RWPE2 (cell line): ENCODE measurements at regions not wholly inside any gene's neighbourhood (a gene's known extent, or its start where the extent isn't known, plus 50 kb on each side); places are given as distances from the start of the nearest gene placed in this dataset.
"Not testable (repeated sequence)": the region's sequence is repeated elsewhere in the genome, so short reads cannot be mapped to it uniquely, and the experiment has no call there.

Experiments used
- ATAC-seq: fragments of 200-7000 bp; cut with Tn5 transposase; 3 replicates; pipeline ENCODE4 v1.9.1; 2021; ENCODE audit warnings: low read depth
- DNase-seq: peaks from one replicate; pipeline ENCODE4 v3.0.0-alpha.2; 2020; ENCODE audit warnings: low spot score
- H3K27ac ChIP-seq: fragments of 450-650 bp; 2 replicates; pipeline ENCODE4 v1.5.1; 2017; ENCODE audit warnings: mild to moderate bottlenecking; ENCODE audit not compliant: poor library complexity, severe bottlenecking
- H3K27me3 ChIP-seq: fragments of 250-450 bp; sonication (Bioruptor Pico); 2 replicates; pipeline ENCODE4 v1.5.1; 2021; ENCODE audit warnings: mild to moderate bottlenecking, moderate library complexity; ENCODE audit not compliant: insufficient read depth, poor library complexity, severe bottlenecking
- H3K36me3 ChIP-seq: fragments of 250-450 bp; sonication (Bioruptor Pico); 2 replicates; pipeline ENCODE4 v1.5.1; 2020; ENCODE audit warnings: low read depth, mild to moderate bottlenecking, moderate library complexity
- H3K4me1 ChIP-seq: fragments of 250-450 bp; sonication (Bioruptor Pico); 2 replicates; pipeline ENCODE4 v1.5.1; 2021; ENCODE audit warnings: mild to moderate bottlenecking, moderate library complexity; ENCODE audit not compliant: insufficient read depth, poor library complexity, severe bottlenecking
- H3K4me3 ChIP-seq: fragments of 250-450 bp; sonication (Bioruptor Pico); 2 replicates; pipeline ENCODE4 v1.5.1; 2021; ENCODE audit warnings: mild to moderate bottlenecking, moderate library complexity; ENCODE audit not compliant: severe bottlenecking
- H3K9me3 ChIP-seq: fragments of 250-450 bp; sonication (Bioruptor Pico); 2 replicates; pipeline ENCODE4 v1.5.1; 2021; ENCODE audit warnings: mild to moderate bottlenecking, moderate library complexity; ENCODE audit not compliant: severe bottlenecking
- TF ChIP-seq, protein P1 (sequence below): fragments of 450-650 bp; IDR thresholded peaks from one replicate; pipeline ENCODE4 v1.5.1; 2017; ENCODE audit warnings: mild to moderate bottlenecking, moderate library complexity; ENCODE audit not compliant: poor library complexity, severe bottlenecking

GRCh38 chr7:67918158-67918557, 921.5 kb downstream of the TYW1 start:
- DNase-seq (no peak), ATAC-seq (no peak)
- TF ChIP-seq, protein P1, sequence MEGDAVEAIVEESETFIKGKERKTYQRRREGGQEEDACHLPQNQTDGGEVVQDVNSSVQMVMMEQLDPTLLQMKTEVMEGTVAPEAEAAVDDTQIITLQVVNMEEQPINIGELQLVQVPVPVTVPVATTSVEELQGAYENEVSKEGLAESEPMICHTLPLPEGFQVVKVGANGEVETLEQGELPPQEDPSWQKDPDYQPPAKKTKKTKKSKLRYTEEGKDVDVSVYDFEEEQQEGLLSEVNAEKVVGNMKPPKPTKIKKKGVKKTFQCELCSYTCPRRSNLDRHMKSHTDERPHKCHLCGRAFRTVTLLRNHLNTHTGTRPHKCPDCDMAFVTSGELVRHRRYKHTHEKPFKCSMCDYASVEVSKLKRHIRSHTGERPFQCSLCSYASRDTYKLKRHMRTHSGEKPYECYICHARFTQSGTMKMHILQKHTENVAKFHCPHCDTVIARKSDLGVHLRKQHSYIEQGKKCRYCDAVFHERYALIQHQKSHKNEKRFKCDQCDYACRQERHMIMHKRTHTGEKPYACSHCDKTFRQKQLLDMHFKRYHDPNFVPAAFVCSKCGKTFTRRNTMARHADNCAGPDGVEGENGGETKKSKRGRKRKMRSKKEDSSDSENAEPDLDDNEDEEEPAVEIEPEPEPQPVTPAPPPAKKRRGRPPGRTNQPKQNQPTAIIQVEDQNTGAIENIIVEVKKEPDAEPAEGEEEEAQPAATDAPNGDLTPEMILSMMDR: no peak
- Histone ChIP-seq H3K27me3 (no peaks in the 10 kb centered on the region), H3K27ac (no peak overlapping the region), H3K4me1 (no peaks in the 10 kb centered on the region), H3K4me3 (no peak overlapping the region), H3K36me3 (no peaks in the 10 kb centered on the region), H3K9me3 (no peaks in the 10 kb centered on the region)

DNA sequence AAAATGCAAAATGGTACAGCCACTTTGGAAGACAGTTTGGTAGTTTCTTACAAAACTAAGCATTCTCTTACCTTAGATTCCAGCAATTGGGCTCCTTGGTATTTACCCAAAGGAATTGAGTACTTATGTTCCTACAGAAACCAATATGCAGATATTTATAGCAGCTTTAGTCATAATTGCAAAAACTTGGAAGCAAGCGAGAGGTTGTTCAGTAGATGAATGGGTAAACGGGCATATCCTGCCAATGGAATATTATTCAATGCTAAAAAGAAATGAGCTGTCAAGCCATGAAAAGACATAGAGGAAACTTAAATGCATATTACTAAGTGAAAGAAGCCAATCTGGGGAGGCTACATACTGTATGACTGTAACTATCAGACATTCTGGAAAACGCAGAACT, 926.7 kb downstream of the TYW1 start:
- Histone ChIP-seq H3K4me3 (no peak overlapping the region), H3K27ac (no peak overlapping the region), H3K9me3 (no peaks in the 10 kb centered on the region), H3K4me1 (no peaks in the 10 kb centered on the region), H3K36me3 (no peaks in the 10 kb centered on the region), H3K27me3 (no peaks in the 10 kb centered on the region)
- TF ChIP-seq, protein P1: no peak
- no peak for ATAC-seq
- no peak for DNase-seq

DNA sequence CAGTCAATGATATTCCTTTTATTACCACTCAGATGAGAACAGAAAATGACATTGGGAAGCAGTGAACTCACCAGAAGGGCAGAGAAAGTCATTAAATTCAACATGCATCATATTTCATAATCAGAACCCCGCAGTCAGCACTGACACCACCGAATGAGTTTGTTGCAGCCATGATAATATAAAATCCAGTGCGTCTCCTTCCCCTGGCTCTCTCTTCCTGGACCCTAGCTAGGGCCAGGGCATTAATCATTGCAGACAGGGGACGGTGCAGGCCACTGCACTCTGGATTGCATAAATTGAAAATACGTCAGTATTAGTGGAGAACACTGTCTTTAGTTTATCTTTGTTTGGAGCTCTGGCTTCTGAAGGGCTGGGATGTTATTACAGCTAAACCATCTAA, 931.5 kb downstream of the TYW1 start:
- Histone ChIP-seq H3K36me3 (no peaks in the 10 kb centered on the region), H3K27me3 (no peaks in the 10 kb centered on the region), H3K4me3 (no peak overlapping the region), H3K4me1 (no peaks in the 10 kb centered on the region), H3K9me3 (no peaks in the 10 kb centered on the region), H3K27ac (no peak overlapping the region)
- ATAC-seq: no peak
- TF ChIP-seq, protein P1: no peak
- DNase-seq: no peak

DNA sequence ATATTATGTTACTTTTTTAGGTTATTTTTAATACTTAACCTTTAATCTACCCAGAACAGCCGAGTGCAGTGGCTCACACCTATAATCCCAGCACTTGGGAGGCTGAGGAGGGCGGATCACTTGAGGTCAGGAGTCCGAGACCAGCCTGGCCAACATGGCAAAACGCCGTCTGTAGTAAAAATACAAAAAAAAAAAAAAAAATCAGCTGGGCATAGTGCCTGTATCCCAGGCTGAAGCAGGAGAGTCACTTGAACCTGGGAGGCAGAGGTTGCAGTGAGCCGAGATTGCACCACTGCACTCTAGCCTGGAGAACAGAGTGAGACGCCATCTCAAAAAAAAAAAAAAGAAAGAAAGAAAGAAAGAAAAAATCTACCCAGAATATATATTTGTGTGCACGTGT, 939.8 kb downstream of the TYW1 start:
- H3K36me3 ChIP-seq, H3K9me3 ChIP-seq, H3K27me3 ChIP-seq, H3K4me1 ChIP-seq, H3K4me3 ChIP-seq, DNase-seq, H3K27ac ChIP-seq, ATAC-seq: not testable (repeated sequence)

DNA sequence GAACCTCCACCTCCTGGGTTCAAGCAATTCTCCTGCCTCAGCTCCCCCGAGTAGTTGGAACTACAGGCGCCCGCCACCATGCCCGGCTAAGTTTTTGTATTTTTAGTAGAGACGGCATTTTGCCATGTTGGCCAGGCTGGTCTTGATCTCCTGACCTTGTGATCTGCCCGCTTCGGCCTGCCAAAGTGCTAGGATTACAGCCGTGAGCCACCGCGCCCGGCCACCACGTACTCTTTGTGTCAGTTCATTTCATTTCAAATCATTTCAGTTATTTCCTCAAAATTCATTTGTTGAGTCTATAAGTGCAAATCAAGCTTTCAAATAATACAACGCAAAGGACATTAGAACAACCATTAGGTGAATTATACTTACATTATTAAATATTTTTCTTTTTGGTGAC, 943.8 kb downstream of the TYW1 start:
- DNase-seq: no peak
- no peak overlapping the region for H3K27ac ChIP-seq
- no peaks in the 10 kb centered on the region for H3K9me3 ChIP-seq
- H3K4me3 ChIP-seq: no peak overlapping the region
- ATAC-seq: no peak
- TF ChIP-seq, protein P1: no peak
- no peaks in the 10 kb centered on the region for H3K36me3 ChIP-seq
- no peaks in the 10 kb centered on the region for H3K27me3 ChIP-seq
- H3K4me1 ChIP-seq: no peaks in the 10 kb centered on the region
